Fibroblast of mammary gland (primary cell): ENCODE measurements at regions not wholly inside any gene's neighbourhood (a gene's known extent, or its start where the extent isn't known, plus 50 kb on each side); places are given as distances from the start of the nearest gene placed in this dataset.

Experiments used
- DNase-seq: peaks from one replicate; pipeline ENCODE4 v3.0.0-alpha.2; 2010; ENCODE audit warnings: low read depth
- H3K4me3 ChIP-seq: 2 replicates; pipeline ENCODE4 v1.5.1; 2011; ENCODE audit warnings: low read depth, mild to moderate bottlenecking, low read length, moderate library complexity; ENCODE audit not compliant: control insufficient read depth
- TF ChIP-seq, protein P1 (sequence below): conservative IDR thresholded peaks from 2 replicates; pipeline ENCODE4 v1.5.1; 2011; ENCODE audit warnings: low read depth, low read length, inconsistent platforms; ENCODE audit not compliant: control insufficient read depth, insufficient read depth

GRCh38 chr11:31879681-31880080 lies 68.6 kb upstream of the PAX6 start:
- TF ChIP-seq, protein P1, sequence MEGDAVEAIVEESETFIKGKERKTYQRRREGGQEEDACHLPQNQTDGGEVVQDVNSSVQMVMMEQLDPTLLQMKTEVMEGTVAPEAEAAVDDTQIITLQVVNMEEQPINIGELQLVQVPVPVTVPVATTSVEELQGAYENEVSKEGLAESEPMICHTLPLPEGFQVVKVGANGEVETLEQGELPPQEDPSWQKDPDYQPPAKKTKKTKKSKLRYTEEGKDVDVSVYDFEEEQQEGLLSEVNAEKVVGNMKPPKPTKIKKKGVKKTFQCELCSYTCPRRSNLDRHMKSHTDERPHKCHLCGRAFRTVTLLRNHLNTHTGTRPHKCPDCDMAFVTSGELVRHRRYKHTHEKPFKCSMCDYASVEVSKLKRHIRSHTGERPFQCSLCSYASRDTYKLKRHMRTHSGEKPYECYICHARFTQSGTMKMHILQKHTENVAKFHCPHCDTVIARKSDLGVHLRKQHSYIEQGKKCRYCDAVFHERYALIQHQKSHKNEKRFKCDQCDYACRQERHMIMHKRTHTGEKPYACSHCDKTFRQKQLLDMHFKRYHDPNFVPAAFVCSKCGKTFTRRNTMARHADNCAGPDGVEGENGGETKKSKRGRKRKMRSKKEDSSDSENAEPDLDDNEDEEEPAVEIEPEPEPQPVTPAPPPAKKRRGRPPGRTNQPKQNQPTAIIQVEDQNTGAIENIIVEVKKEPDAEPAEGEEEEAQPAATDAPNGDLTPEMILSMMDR, result no peak
- no peak for DNase-seq
- no peak overlapping the region for H3K4me3 ChIP-seq

- TF ChIP-seq, protein P1, result no peak
- no peak overlapping the region for H3K4me3 ChIP-seq
- DNase-seq, result no peak
These were observed 66.7 kb upstream of the PAX6 start for GRCh38 chr11:31877863-31878262.

- DNase-seq, result no peak
- no peak overlapping the region for H3K4me3 ChIP-seq
- TF ChIP-seq, protein P1, result no peak
These were observed 66.0 kb upstream of the PAX6 start for GRCh38 chr11:31877083-31877482.

DNA sequence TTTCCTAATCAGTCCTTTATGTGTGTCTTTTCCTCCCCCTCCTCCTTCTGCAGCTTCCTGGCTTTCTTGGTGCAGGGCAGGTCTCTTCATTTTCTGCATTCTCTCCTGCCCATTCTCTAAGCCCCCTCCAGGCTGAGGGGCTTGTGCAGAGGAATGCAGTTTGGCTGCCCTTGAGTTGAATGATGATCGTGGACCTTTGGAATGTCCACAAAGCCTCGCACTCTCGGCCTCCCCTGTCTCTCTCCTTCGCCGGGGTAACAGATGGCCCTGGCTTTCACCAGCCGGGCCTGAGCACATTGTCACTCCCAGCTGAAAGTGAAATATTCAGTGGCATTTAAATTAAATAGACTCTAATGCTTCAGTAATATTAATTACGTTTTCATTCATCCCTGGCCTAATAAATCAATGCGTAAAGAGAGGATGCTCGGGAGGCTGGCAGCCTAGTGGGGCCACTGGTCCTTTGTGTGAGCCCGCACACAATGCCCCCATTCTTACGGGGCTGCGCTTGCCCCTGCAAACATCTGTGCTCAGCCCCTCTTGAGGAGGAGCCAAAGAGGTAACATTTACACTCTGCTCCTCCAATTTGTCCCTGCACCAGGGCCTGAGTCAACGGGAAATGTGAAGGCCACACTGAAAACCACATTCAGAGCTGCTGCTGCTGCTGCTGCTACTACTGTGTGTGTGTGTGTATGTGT lies 64.9 kb upstream of the PAX6 start:
- no peak for DNase-seq
- TF ChIP-seq, protein P1, result no peak
- no peak overlapping the region for H3K4me3 ChIP-seq

DNA sequence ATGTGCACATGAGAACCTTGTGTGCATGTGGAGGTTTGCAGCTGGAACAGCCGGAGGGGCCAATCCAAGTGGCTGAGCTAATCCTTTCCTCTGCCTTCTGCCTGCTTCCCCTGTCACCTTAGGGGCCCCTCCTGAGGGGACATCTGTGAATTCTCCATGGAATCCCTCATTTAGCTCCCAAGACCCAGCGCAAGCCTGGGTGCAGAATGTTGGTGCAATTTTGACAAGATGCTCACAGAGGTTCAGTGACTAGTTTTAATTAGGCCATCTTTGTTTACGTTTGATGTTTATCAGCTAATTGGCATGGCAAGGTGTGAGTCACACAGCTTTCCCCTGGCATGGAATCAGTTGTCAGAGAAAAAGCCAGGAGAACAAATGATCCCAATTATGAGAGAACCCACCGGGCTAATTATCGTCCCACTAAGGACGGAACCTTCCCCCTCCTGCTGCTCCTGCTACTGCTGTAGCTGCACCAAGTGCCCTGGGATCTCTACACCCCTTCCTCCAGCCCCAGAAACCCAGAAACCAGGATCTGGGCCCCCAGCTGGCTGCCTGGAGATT lies 63.6 kb upstream of the PAX6 start:
- no peak for DNase-seq
- H3K4me3 ChIP-seq, result no peak overlapping the region
- TF ChIP-seq, protein P1, result no peak

GRCh38 chr11:31873124-31873523 lies 62.0 kb upstream of the PAX6 start:
- no peak for DNase-seq
- TF ChIP-seq, protein P1, result no peak

DNA sequence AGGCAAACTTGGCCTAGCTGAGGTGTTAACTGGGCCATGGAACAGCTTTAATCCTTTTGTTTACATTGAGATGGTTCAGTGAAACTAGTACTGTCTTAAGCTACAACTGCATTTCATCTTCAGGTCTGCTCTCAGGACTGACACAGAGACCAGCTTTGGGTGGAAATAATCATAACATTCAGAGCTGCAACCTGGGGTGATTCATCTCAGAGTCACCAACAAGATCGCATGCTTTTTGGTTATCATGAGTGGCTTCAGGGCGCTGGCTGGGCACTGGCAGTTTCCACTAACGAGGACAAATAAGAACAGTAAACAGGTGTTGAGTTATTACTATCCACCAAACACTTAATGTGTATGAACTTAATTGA lies 60.9 kb upstream of the PAX6 start:
- H3K4me3 ChIP-seq, result no peak overlapping the region
- TF ChIP-seq, protein P1, result no peak
- no peak for DNase-seq

More at GRCh38 chr11:31873124-31873523, 62.0 kb upstream of the PAX6 start:
- H3K4me3 ChIP-seq, result no peak overlapping the region
